Neutrophil (primary cell): ENCODE measurements at regions not wholly inside any gene's neighbourhood (a gene's known extent, or its start where the extent isn't known, plus 50 kb on each side); places are given as distances from the start of the nearest gene placed in this dataset.

ENCODE experiments used
- H3K27ac ChIP-seq: fragments of 200-600 bp; sonication (generic); 2 replicates; pipeline ENCODE4 v1.5.1; 2016; ENCODE audit warnings: mild to moderate bottlenecking, moderate library complexity
- H3K27me3 ChIP-seq: fragments of 200-600 bp; sonication (generic); 2 replicates; pipeline ENCODE4 v1.6.0; 2016; ENCODE audit warnings: mild to moderate bottlenecking
- H3K36me3 ChIP-seq: fragments of 200-600 bp; sonication (generic); 2 replicates; pipeline ENCODE4 v1.5.1; 2017
- H3K4me1 ChIP-seq, 2 experiments: fragments of 200-600 bp in 1 of 2; sonication (generic) in 1 of 2; 1 replicate in 1 of 2; 2 replicates in 1 of 2; pipeline versions ENCODE4 v1.5.1 to v1.6.1; 2013 to 2016; ENCODE audit warnings: low read depth in 1 of 2, low read length in 1 of 2, mild to moderate bottlenecking in 1 of 2, moderate library complexity in 1 of 2; ENCODE audit not compliant: control insufficient read depth in 1 of 2, insufficient read depth in 1 of 2
- H3K4me3 ChIP-seq, 2 experiments: fragments of 200-600 bp in 1 of 2; sonication (generic) in 1 of 2; 1 replicate in 1 of 2; 2 replicates in 1 of 2; pipeline ENCODE4 v1.5.1; 2013 to 2016; ENCODE audit warnings: low read depth in 1 of 2, low read length in 1 of 2, mild to moderate bottlenecking in 1 of 2, moderate library complexity in 1 of 2
- H3K9me3 ChIP-seq: fragments of 200-600 bp; sonication (generic); 2 replicates; pipeline ENCODE4 v1.5.1; 2016
- TF ChIP-seq, protein P1 (sequence below): fragments of 200-600 bp; sonication (generic); IDR thresholded peaks from 2 replicates; pipeline ENCODE4 v1.5.1; 2016; ENCODE audit warnings: antibody characterized with exemption

DNA sequence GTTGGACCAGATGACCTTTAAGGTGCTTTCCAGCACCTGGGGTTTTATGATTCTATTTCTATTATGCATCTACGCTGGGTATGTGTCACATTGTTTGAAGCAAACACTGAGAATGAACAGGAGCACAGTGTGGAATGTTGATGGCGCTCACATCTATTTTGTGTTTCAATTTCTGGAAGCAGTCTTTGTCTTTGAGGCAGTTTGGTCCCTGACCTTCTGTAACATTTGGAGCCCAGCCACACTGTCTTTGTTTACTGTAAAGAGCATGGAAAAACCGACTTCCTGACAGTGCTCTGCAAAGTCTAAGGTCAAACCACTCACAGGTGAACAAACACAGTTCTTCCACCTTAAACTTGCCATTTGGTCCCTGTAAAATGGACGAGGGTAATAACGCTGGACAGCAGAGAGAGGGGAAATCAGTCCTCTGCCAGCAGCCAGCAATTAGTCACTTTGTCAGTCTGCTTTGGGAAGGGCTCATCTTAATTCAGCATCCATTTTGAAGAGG is 155.5 kb downstream of the PRL start:
- no peak overlapping the region for H3K4me3 ChIP-seq
- TF ChIP-seq, protein P1, sequence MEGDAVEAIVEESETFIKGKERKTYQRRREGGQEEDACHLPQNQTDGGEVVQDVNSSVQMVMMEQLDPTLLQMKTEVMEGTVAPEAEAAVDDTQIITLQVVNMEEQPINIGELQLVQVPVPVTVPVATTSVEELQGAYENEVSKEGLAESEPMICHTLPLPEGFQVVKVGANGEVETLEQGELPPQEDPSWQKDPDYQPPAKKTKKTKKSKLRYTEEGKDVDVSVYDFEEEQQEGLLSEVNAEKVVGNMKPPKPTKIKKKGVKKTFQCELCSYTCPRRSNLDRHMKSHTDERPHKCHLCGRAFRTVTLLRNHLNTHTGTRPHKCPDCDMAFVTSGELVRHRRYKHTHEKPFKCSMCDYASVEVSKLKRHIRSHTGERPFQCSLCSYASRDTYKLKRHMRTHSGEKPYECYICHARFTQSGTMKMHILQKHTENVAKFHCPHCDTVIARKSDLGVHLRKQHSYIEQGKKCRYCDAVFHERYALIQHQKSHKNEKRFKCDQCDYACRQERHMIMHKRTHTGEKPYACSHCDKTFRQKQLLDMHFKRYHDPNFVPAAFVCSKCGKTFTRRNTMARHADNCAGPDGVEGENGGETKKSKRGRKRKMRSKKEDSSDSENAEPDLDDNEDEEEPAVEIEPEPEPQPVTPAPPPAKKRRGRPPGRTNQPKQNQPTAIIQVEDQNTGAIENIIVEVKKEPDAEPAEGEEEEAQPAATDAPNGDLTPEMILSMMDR: no peak
- H3K27me3 ChIP-seq: peaks cover 15% of the 10 kb centered on the region
- no peak overlapping the region for H3K27ac ChIP-seq
- no peaks in the 10 kb centered on the region for H3K9me3 ChIP-seq
- no peaks in the 10 kb centered on the region for H3K36me3 ChIP-seq
- H3K4me1 ChIP-seq: peaks cover 4% of the 10 kb centered on the region in 2 experiments

DNA sequence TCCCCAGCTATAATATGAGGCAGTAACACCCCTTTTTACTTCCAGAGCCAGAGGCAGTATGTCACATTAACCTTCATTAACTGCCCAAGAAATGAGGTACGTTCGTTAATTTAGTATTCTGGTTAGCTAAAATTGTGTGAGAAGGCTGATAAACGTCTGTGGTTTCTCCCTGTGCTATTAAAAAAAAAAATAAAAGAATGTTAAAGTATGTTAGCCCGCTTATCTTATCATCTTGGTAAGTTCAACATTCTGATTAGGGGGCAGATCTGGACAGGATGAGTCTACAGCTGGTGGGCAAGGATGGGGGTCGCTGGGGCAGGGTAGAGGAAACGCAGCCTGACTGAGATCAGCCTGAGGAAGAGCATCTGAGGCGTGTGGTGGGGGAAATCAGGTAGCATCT is 154.0 kb downstream of the PRL start:
- Histone ChIP-seq H3K9me3 (no peaks in the 10 kb centered on the region), H3K27me3 (peaks cover 30% of the 10 kb centered on the region), H3K4me3 (no peak overlapping the region), H3K4me1 (no peaks in the 10 kb centered on the region), H3K27ac (no peak overlapping the region), H3K36me3 (no peaks in the 10 kb centered on the region)
- TF ChIP-seq, protein P1: no peak

DNA sequence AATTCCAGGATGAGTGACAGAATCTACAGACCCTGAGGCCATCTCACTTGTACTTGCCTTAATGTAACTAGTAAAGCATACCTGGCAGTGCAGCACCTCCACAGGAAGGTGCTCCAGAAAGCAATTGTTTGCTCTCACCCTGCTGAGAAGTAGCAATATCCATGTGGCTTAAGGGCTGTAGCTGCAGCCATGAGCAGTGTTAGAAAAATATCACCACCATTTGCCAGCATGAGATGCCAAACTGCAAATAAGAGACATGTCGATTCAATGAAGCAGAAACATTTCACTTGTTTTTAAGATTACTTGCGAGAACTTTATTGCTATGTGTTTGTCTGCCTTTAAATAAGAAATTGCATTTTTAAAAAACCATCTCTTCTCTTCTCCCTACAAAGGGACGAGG is 151.5 kb downstream of the PRL start:
- Histone ChIP-seq H3K27ac (no peak overlapping the region), H3K4me3 (no peak overlapping the region), H3K36me3 (no peaks in the 10 kb centered on the region), H3K27me3 (peaks cover 40% of the 10 kb centered on the region), H3K9me3 (no peaks in the 10 kb centered on the region), H3K4me1 (no peaks in the 10 kb centered on the region)
- TF ChIP-seq, protein P1: no peak

DNA sequence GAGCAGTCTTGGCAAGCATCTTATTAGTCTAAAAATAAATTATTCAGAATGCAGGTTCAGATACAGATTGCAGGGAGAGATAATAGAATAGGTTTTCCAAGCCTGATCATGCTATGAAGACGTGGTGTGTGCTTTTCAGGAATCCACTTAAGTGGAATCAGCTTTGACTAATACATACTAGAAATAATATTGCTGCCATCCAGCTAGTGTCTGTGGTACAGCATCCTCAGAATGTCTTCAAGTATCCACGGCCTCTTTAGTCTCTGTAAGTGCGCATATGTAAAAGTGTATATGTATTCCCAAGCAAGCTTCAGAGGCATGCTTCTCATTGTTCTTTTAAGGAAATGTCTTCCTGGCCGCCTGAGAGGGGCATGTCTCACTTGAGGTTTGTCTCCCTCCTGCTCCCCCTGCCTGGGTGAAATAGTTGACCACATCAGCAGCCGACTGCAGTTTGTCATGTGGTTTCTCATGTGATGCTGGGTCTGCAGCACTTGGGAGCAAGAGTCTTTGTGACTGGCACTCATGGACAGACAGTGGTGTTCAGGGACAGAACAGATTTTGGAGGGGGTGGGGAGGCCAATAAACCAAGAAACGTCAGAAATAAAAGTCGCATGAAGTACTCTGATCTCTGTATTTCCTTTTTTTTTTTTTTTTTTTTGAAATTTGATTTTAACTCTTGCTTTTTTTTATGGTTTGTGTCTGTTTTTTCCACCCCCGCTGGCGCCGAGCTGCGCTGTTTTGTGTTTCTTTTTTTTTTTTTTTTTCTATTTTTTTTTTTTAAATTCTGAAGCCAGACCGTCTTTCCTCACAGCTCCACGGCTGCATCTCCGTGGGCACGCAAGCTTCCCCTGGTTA is 150.8 kb downstream of the PRL start:
- no peaks in the 10 kb centered on the region for H3K9me3 ChIP-seq
- H3K4me3 ChIP-seq: no peak overlapping the region
- H3K36me3 ChIP-seq: no peaks in the 10 kb centered on the region
- no peaks in the 10 kb centered on the region for H3K4me1 ChIP-seq
- TF ChIP-seq, protein P1: no peak
- peaks cover 40% of the 10 kb centered on the region for H3K27me3 ChIP-seq
- no peak overlapping the region for H3K27ac ChIP-seq

DNA sequence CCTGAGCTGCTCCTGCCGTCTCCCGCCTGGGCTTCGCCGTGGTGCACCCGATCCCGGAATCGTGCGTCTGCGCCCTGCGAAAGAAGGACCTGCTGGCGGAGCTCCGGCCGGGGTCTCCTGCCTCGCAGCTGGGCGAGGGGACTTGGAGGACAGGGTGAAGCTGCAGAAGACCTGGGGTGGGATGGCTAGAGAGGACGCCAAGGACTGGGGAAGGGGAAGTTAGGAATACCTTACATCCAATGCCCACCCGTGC is 150.2 kb downstream of the PRL start:
- H3K27me3 ChIP-seq: peaks cover 40% of the 10 kb centered on the region
- no peaks in the 10 kb centered on the region for H3K36me3 ChIP-seq
- TF ChIP-seq, protein P1: no peak
- no peak overlapping the region for H3K4me3 ChIP-seq
- H3K27ac ChIP-seq: no peak overlapping the region
- no peaks in the 10 kb centered on the region for H3K9me3 ChIP-seq
- no peaks in the 10 kb centered on the region for H3K4me1 ChIP-seq
